GM21717 (cell line): ENCODE measurements at regions not wholly inside any gene's neighbourhood (a gene's known extent, or its start where the extent isn't known, plus 50 kb on each side); places are given as distances from the start of the nearest gene placed in this dataset.

Experiments
- ATAC-seq: cut with Tn5 transposase; IDR thresholded peaks from one replicate; pipeline ENCODE4 v1.9.1; 2021; ENCODE audit warnings: mild to moderate bottlenecking, moderate library complexity; ENCODE audit not compliant: unreplicated experiment

DNA sequence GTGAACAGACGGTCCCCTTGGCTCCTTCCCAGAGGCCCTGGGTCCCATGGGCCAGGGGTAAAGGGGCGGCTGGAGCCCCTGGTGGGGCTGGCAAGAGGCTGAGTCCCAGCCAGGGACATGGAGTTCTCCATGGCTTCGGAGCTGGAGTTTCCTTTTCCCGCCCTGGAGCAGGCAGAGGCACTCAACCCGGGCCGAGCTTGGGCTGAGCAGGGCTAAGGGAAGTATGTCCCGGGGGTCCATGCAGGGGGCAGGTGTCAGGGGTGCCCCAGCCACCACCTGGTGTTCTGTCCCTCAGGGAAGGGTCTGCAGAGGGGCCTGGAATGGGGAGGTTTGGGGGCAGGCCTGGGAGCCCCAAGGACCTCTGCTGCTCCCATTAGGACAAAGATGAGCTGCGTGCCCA is 54.0 kb upstream of the TPM4 start:
- no peak for ATAC-seq

DNA sequence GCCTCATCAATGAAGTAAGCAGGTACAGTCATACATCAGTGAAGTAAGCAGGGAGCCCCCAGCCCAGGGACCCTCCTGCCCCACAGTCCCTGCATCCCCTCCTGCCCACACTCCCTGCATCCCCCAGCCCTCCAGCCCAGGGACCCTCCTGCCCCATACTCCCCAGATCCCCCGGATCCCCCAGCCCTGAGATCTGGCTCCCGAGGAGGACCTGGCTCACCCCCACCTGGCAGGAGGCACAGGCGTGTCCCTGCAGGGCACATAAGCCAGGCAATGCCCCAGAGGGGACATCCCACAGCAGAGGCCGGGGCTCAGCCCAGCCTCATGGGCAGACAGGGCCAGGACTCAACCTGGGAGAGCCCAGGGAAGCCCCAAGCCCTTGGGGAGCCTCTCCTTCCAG is 53.6 kb upstream of the TPM4 start:
- no peak for ATAC-seq

DNA sequence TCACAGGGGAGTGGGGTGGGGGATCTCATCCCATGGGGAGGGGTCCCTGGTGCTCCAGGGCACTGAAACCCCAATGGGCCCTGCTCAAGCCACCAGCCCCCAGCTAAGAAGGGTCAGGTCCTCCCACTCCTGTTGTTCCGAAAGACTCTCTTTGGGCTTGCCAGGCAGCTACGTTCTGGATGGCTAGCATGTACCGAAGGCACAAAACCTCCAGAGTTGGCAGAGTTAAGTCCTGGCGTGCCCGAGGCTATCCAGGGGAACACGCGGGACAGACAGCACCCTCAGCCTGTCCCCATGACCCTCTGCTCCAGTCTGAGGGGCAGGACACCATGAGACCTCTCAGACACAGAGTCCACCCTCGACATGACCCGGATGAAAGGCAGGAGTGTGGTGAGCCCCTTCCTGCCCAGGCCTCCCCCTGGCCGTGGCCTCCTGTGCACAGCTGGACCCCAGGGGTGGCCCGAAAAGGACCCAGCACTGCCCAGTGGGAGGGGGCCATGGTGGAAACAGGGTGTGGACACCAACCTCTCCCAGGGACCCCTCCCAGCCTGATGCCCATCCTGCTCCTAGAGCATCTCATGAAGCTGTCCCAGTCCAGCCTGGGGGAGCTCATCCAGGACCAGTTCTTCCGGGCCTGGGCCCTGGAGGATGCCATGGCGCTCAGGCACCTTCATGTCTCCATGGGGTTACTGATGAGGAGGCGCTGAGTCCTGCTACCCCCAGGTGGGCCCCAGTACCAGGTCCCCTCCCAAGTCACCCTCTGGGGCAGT is 53.0 kb upstream of the TPM4 start:
- ATAC-seq = no peak

DNA sequence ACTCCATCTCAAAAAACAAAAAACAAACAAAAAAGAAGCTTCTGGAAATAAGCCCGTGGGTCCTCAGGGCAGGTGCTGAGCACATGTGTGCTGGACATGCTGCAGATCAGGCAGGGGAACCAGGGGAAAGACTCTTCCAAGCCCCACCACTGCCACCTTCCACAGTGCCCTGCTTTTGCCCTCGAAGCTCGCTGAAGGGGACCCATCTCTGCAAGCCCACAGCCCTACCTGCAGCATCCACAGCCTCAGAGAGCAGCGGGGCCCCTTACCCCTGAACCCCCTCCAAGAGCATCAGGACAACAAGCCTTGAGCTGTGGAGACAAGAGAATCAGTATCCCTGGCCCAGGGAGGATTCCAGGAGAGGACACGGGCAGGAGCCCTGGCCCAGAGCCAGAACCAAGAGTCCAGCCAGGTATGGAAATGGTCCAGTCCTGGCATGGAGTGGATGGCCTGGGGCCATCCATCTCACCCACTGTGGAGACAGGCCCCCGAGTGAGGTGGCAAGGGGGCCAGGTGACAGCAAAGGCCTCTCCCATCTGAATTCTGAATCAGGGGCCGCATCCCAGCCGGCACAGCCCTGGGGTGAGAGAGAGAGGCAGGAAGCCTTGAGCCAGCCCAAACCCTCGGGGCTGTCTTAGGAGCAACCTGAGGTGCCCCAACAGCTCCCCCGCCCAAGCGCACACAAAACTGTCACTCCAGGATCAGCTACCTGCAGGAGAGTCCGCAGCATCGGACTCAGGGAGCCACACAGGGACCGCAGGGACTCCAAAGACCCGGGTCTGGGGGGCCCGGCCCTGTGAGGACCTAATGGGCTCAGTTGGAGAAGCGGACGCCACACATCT is 51.8 kb upstream of the TPM4 start:
- no peak for ATAC-seq

DNA sequence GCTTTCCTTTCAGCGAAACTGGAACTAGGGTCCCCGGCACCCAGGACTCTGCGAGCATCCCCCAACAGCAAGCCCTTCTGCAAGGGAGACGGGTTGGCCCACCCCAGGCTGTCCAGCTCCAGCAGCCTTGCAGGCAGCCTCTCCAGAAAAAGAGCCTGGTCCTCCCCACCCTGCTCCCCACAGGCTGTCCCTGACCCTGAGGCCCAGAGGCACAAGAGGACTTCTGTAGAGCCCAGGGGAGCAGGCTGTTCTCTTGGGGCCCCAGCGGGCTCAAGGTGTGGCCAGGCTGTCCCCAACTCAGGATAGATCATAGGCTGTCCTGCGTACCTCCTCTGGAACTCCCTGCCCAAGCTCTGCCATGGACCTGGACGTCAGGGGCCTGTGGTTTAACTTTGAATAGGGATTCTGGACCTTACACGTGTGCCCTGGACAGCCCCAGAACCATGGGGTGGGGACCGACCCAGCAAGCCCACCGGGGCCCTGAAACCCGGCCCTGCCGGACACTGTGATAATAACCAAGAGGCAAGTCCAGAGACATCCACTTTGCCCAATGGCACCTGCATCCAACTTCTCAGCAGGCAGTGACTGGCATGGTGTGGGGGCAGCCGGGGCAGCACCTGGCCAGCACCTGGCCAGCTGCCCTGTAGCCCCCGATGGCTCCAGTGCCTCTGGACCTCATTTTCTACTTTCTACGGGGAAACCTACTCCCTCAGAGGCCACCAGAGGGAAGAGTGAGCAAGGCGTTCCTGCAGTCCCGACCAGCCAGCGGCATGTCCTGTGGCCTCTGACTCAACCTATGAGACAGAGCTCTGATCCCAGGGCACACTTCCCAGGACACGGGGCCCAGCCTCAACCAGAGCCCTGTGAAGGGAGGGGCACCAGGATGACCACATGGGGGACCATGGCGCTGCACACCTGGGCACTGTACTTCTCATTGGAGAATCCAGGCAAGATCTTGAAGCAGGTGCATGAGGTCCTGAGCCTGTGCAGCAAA is 50.9 kb upstream of the TPM4 start:
- ATAC-seq = no peak

DNA sequence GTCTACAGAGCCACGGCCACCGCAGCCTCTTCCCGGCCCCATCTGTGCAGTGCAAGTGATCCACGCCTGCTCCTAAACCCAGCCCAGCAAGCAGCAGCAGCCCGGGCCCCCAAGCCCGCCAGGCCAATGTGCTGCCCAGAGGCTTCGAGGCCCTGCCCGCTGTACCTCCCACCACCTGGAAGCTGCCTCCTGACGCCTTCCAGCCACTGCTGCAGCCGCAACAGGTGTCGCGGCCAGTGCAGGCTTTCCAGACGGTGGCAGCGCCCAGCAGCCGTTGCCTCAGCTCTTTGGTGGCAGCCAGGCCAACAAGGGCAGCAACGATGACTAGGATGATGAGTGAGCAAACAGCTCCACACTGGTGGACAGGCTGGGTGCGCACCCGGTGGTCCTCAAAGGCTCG is 50.2 kb upstream of the TPM4 start:
- ATAC-seq = no peak
